GM19395 (cell line): ENCODE measurements at regions not wholly inside any gene's neighbourhood (a gene's known extent, or its start where the extent isn't known, plus 50 kb on each side); places are given as distances from the start of the nearest gene placed in this dataset.

Experiments
- ATAC-seq: cut with Tn5 transposase; IDR thresholded peaks from one replicate; pipeline ENCODE4 v1.9.1; 2021; ENCODE audit warnings: mild to moderate bottlenecking, moderate library complexity; ENCODE audit not compliant: unreplicated experiment

GRCh38 chr2:22494156-22494555, 890.8 kb upstream of the KLHL29 start:
- no peak for ATAC-seq

- ATAC-seq: no peak
Measured at GRCh38 chr2:22497064-22497463, 887.9 kb upstream of the KLHL29 start.

GRCh38 chr2:22497789-22498188, 887.2 kb upstream of the KLHL29 start:
- no peak for ATAC-seq

DNA sequence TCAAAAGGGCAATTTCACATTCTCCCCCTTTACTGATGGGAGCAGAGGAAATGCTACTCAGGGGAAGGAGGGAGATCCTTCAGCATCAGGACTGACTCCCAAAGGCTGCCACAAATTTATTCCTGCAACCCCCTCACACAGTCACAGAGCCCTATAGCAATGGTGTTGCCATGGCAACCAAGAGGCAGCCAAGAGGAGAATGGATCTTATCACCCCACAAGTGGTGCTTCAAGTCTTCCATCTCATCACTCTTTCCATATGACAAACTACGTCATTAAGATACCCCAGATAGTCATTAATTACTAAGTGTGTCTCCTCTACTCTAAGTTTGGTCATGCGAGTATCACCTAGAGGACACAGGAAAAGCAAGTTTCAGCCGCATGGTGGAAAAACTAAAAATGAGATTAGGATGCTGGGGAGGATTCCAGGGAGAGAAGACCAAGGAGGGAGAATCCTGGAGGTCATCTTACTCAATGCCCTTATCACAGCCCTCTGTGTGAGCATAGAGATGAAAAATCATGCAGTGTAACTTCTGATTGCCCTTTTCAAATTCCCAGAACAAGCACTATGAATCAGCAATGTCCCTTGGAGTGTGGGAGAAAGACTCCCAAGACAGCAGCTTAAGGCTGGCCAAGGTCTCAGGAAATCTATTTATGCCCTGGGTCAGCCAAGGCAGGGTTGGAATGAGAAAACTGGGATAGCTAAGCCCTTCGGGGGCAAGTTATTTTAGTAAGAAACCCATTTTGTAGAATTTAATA, 885.7 kb upstream of the KLHL29 start:
- ATAC-seq: no peak

DNA sequence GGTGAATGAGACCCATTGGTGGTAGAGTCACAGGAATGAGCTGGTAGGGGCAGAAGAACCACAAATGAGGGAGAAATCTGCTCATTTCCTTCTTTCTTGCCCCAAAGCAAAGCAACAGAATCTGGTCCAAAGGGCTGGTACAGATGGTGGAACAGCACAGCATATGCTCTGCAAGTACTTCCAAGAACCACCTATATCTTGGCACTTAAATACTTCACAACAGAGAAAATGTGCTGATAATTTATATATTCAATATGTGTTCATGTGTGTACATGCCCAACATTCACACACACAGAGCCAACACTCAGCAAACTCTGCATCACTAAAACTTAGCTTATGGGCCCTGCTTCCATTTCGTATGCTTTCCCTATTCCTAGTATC, 884.4 kb upstream of the KLHL29 start:
- no peak for ATAC-seq

DNA sequence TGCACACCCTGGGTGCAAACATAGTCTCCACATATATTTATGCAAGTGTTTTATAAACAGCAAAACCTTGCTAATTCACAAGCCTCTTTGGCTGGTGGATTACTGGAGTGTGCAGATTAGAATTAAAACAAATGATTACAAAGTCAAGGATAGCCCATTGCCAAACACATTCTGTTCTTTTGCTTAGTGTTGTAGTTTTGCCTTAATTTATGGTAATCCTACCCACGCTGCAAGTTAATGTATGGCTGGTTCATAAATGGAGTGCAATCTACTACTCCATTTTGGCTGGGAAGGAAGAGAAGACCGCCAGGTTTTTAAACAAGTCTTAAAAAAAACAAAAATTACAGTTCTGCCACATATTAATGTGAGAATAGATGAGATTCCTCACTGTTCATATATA, 883.1 kb upstream of the KLHL29 start:
- no peak for ATAC-seq

- ATAC-seq: no peak
Measured at GRCh38 chr2:22513563-22513962, 871.4 kb upstream of the KLHL29 start.

GRCh38 chr2:22517141-22517540, 867.8 kb upstream of the KLHL29 start:
- no peak for ATAC-seq

DNA sequence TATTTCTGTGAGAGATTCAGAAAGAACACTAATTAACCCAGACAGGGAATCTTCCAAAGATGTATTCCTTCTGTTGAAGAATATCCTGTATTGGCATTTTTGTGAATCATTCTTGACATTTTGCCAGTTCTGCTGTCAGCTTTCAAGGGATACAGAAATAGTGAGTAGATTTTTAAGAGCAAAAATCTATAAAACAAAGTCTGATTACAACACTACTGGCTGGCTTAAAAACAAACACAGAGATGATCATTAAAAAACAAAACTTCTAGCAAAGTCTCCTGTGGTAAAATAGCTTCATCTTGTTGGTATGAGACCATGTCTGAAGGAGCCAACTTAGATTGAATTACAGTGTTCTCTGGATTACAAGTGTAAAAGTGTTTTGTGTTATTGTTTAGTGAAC, 866.3 kb upstream of the KLHL29 start:
- no peak for ATAC-seq

GRCh38 chr2:22520369-22521288, 864.4 kb upstream of the KLHL29 start:
- ATAC-seq: no peak

- ATAC-seq: no peak
Measured at GRCh38 chr2:22521620-22522019, 863.4 kb upstream of the KLHL29 start.

DNA sequence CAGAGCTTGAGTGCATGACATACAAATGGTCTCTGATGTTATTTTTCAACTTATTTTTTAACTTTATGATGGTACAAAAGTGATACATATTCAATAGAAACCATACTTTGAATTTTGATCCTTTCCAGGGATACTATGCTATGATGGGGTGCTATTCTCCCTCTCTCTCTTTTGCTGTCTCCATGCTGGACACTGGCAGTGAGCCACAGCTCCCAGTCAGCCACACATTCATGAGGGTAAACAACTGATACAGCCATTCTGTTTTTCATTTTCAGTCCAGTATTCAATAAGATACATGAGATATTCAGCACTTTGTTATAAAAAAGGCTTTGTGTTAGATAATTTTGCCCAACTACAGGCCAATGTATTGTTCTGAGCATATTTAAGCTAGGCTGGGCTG, 859.3 kb upstream of the KLHL29 start:
- ATAC-seq: no peak

- no peak for ATAC-seq
Measured at GRCh38 chr2:22530131-22530530, 854.8 kb upstream of the KLHL29 start.

DNA sequence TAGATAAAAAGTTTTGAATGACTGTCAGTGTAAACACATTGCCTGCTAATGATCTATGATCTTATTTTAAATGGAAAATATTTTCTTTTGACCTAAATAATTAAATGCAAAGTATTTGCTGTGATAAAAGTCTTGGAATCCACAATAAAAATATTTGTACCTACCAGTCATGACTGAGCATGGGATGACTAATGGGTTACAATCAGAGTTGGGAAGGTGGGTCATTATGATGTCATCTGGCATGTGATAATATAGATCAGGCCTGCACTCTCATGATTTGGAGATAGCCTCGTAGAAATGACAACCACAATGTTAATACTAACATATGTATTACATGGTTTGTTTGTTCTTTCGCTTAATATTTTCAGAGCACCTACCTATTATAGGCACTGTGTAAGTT, 848.8 kb upstream of the KLHL29 start:
- no peak for ATAC-seq

- ATAC-seq: no peak
Measured at GRCh38 chr2:22554453-22554852, 830.5 kb upstream of the KLHL29 start.

GRCh38 chr2:22557406-22557805, 827.6 kb upstream of the KLHL29 start:
- ATAC-seq: no peak

DNA sequence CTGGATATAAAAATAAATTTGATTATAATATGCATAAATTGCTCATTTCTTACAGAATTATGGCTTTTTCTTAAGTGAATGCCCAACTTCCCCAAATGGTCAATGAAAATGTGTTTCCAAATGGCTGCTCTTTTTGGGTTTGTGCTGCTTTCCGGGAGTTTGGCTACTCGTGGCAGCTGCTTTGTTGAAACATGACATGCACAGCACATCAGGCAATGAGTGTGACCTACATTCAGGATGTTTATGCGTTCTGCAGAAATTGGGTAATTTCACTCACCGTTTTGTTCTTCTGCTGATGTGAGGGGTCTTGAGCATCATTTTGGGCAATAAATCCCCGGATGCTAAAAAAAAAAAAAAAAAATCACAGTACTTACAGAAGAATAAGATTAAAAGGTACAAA, 825.0 kb upstream of the KLHL29 start:
- ATAC-seq: no peak

DNA sequence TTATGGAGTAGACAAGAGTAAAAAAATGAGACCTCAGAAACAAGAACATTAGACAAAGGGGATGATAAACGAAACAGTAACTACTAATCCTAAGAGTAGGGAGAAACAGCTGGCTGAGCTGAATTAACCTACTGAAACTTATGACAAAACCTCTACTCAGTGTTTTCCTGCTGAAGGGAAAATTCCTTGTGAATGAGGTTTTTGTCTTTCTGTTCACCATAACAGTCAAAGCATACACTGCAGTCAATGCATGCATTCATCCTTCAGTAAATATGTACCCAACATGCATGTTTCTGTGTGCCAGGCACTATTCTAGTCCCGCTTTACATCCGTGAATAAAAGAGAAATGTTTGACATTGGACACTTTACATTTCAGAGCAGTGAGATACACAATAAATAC, 805.6 kb upstream of the KLHL29 start:
- ATAC-seq: no peak

- ATAC-seq: no peak
Measured at GRCh38 chr2:22582107-22582506, 802.9 kb upstream of the KLHL29 start.

DNA sequence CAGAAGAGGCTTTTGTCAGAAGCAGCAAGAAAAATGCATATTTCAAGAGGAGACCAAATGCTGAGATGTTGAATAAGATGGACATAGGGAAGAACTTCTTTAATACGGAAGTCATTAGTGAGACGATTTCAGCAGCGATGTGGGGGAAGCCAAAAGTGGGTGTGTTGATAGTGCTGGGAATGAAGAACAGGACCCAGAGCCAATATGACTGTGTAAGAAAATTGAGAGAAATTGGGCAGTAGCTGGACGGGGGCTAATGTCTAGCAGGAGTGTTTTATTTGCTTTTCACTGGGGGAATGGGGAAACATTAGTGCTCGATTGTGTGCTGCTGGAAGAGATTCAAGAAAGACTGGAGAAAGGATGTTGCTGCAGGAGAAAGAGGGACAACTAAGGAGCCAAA, 788.7 kb upstream of the KLHL29 start:
- no peak for ATAC-seq

DNA sequence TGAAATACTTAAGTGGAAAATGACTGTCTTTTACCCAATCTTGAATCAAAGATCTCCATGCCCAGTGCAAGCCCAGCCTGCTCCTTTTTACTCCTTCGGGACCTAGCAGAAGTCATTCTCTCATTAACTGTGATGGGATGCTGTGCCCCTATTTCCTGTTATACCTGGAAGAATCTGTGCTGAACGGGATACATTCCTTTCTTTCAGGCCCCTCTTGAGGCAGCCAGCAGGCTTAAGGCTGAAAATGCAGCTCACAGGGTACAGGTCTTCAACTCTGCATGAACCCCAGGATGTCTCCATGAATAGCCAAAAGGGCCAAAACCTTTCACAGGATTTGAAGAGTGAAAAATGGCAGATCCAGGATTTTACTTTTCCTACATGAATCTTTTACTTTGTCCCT, 784.8 kb upstream of the KLHL29 start:
- ATAC-seq: no peak

DNA sequence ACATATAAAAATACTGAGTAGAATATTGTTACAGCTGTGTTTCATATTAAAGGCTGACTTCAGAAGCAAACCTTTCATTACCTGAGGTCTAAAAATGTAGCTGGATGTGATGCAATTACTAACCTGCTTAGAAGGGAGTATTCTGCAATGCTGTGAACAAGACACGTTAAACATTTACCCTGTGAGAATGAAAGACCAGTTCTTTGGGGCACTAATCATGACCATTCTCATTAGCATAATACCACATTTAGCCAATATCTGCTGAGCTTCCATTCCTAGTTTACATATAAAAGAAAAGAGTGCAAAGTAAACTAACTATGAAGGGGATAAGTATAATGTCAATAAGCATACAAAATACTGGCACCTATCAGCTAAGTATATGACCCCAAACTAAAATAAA, 784.0 kb upstream of the KLHL29 start:
- ATAC-seq: no peak
